ENCODE measurements at regions not wholly inside any gene's neighbourhood (a gene's known extent, or its start where the extent isn't known, plus 50 kb on each side); places are given as distances from the start of the nearest gene placed in this dataset.
A peak's percentile ranks its signal among the peaks of the same experiment; 100 is the strongest.

DNA sequence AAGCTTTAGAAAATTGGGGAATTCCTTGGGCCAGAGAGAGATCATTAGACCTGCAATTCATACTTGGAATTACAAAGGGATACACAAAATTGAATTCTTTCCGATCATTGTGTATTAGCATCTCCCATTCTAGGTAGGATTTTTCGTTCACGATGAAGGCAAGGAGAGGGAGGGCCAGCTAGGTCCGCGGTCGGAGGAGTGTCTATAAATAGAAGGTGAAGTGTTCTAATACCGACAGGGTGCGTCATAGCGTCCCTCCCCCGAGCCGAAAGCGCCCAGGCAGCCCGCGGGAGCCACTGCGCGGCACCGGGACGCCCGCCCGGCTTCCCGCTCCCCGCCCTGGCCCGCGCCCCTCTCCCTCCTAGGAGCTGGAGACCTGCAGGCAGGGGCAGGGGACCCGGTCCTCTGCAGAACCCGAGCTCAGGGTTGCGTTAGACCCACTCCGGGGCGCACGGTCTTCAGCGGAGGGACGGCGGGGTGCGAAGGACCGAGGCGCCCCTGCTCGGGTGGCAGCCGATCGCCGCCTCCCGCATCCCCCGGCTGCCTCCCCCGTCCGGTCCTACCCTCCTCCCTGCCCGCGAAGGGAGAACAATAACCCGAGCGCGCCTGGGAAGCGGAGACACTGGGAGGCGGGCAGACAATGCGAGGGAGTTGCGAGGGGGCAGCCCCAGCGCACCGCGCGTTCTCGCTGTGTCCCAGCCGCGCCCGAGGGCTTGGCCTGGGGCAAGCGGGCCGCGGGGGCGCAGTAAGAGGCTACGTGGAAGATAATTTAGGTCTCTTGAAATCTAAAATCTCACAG is 114.2 kb upstream of the SERTAD2 start (continued):
- TF ChIP-seq ZNF24 (tag by site-specific recombination; IDR thresholded peaks at IDR 0.05) (no peak), ZNF416 (tag by site-specific recombination; IDR thresholded peaks at IDR 0.05) (no peak), ZNF561 (tag by site-specific recombination; IDR thresholded peaks at IDR 0.05; ENCODE audit: borderline replicate concordance) (peak; percentile 97; the same call in 1 of the 2 replicates), ZNF555 (tag by site-specific recombination; conservative IDR thresholded peaks at IDR 0.05) (no peak), ZNF350 (tag by site-specific recombination; IDR thresholded peaks at IDR 0.05) (no peak), HOXD13 (CRISPR knock-in tag; IDR thresholded peaks at IDR 0.05; ENCODE audit: borderline replicate concordance) (no peak), ZNF530 (tag by site-specific recombination; IDR thresholded peaks at IDR 0.05; ENCODE audit: low read depth) (no peak), SETDB1 (IDR thresholded peaks at IDR 0.05; ENCODE audit: insufficient read length, low read length) (no peak), ZNF248 (tag by site-specific recombination; IDR thresholded peaks at IDR 0.05) (no peak), ZFHX2 (tag by site-specific recombination; conservative IDR thresholded peaks at IDR 0.05) (peak; percentile 88), GLI2 (tag by site-specific recombination; IDR thresholded peaks at IDR 0.05; ENCODE audit: borderline replicate concordance, low read depth) (no peak), ZFP3 (tag by site-specific recombination; IDR thresholded peaks at IDR 0.05; ENCODE audit: low read depth) (no peak), ZNF791 (tag by site-specific recombination; IDR thresholded peaks at IDR 0.05) (no peak), BCL11A (tag by site-specific recombination; IDR thresholded peaks at IDR 0.05; ENCODE audit: low read depth) (no peak), KLF8 (tag by site-specific recombination; IDR thresholded peaks at IDR 0.05) (peak; percentile 77; the same call in 1 of the 2 replicates), ZNF140 (tag by site-specific recombination; IDR thresholded peaks at IDR 0.05) (no peak), ZNF629 (tag by site-specific recombination; IDR thresholded peaks at IDR 0.05) (peak; percentile 82), ZNF133 (tag by site-specific recombination; IDR thresholded peaks at IDR 0.05) (no peak), ZNF510 (tag by site-specific recombination; IDR thresholded peaks at IDR 0.05; ENCODE audit: insufficient replicate concordance) (no peak), ZNF585B (tag by site-specific recombination; IDR thresholded peaks at IDR 0.05) (no peak)
- TF ChIP-seq, protein P1, sequence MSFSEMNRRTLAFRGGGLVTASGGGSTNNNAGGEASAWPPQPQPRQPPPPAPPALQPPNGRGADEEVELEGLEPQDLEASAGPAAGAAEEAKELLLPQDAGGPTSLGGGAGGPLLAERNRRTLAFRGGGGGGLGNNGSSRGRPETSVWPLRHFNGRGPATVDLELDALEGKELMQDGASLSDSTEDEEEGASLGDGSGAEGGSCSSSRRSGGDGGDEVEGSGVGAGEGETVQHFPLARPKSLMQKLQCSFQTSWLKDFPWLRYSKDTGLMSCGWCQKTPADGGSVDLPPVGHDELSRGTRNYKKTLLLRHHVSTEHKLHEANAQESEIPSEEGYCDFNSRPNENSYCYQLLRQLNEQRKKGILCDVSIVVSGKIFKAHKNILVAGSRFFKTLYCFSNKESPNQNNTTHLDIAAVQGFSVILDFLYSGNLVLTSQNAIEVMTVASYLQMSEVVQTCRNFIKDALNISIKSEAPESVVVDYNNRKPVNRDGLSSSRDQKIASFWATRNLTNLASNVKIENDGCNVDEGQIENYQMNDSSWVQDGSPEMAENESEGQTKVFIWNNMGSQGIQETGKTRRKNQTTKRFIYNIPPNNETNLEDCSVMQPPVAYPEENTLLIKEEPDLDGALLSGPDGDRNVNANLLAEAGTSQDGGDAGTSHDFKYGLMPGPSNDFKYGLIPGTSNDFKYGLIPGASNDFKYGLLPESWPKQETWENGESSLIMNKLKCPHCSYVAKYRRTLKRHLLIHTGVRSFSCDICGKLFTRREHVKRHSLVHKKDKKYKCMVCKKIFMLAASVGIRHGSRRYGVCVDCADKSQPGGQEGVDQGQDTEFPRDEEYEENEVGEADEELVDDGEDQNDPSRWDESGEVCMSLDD (tag by site-specific recombination; IDR thresholded peaks at IDR 0.05) = peak; percentile 85
- TF ChIP-seq, protein P2, sequence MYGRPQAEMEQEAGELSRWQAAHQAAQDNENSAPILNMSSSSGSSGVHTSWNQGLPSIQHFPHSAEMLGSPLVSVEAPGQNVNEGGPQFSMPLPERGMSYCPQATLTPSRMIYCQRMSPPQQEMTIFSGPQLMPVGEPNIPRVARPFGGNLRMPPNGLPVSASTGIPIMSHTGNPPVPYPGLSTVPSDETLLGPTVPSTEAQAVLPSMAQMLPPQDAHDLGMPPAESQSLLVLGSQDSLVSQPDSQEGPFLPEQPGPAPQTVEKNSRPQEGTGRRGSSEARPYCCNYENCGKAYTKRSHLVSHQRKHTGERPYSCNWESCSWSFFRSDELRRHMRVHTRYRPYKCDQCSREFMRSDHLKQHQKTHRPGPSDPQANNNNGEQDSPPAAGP (tag by site-specific recombination; IDR thresholded peaks at IDR 0.05) = peak; percentile 80
- TF ChIP-seq, protein P3, sequence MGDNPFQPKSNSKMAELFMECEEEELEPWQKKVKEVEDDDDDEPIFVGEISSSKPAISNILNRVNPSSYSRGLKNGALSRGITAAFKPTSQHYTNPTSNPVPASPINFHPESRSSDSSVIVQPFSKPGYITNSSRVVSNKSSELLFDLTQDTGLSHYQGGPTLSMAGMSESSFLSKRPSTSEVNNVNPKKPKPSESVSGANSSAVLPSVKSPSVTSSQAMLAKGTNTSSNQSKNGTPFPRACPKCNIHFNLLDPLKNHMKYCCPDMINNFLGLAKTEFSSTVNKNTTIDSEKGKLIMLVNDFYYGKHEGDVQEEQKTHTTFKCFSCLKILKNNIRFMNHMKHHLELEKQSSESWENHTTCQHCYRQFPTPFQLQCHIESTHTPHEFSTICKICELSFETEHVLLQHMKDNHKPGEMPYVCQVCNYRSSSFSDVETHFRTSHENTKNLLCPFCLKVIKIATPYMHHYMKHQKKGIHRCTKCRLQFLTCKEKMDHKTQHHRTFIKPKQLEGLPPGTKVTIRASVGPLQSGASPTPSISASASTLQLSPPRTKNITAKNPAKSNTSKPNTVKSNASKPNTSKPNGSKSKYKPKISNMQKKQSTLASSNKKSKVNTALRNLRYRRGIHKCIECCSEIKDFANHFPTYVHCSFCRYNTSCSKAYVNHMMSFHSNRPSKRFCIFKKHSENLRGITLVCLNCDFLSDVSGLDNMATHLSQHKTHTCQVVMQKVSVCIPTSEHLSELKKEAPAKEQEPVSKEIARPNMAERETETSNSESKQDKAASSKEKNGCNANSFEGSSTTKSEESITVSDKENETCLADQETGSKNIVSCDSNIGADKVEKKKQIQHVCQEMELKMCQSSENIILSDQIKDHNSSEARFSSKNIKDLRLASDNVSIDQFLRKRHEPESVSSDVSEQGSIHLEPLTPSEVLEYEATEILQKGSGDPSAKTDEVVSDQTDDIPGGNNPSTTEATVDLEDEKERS (tag by site-specific recombination; IDR thresholded peaks at IDR 0.05) = no peak
- TF ChIP-seq, protein P4, sequence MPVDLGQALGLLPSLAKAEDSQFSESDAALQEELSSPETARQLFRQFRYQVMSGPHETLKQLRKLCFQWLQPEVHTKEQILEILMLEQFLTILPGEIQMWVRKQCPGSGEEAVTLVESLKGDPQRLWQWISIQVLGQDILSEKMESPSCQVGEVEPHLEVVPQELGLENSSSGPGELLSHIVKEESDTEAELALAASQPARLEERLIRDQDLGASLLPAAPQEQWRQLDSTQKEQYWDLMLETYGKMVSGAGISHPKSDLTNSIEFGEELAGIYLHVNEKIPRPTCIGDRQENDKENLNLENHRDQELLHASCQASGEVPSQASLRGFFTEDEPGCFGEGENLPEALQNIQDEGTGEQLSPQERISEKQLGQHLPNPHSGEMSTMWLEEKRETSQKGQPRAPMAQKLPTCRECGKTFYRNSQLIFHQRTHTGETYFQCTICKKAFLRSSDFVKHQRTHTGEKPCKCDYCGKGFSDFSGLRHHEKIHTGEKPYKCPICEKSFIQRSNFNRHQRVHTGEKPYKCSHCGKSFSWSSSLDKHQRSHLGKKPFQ (tag by site-specific recombination; IDR thresholded peaks at IDR 0.05) = no peak
- TF ChIP-seq, protein P5, sequence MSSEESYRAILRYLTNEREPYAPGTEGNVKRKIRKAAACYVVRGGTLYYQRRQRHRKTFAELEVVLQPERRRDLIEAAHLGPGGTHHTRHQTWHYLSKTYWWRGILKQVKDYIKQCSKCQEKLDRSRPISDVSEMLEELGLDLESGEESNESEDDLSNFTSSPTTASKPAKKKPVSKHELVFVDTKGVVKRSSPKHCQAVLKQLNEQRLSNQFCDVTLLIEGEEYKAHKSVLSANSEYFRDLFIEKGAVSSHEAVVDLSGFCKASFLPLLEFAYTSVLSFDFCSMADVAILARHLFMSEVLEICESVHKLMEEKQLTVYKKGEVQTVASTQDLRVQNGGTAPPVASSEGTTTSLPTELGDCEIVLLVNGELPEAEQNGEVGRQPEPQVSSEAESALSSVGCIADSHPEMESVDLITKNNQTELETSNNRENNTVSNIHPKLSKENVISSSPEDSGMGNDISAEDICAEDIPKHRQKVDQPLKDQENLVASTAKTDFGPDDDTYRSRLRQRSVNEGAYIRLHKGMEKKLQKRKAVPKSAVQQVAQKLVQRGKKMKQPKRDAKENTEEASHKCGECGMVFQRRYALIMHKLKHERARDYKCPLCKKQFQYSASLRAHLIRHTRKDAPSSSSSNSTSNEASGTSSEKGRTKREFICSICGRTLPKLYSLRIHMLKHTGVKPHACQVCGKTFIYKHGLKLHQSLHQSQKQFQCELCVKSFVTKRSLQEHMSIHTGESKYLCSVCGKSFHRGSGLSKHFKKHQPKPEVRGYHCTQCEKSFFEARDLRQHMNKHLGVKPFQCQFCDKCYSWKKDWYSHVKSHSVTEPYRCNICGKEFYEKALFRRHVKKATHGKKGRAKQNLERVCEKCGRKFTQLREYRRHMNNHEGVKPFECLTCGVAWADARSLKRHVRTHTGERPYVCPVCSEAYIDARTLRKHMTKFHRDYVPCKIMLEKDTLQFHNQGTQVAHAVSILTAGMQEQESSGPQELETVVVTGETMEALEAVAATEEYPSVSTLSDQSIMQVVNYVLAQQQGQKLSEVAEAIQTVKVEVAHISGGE (tag by site-specific recombination; conservative IDR thresholded peaks at IDR 0.05; ENCODE audit: low read depth) = peak; percentile 67
- TF ChIP-seq, protein P6, sequence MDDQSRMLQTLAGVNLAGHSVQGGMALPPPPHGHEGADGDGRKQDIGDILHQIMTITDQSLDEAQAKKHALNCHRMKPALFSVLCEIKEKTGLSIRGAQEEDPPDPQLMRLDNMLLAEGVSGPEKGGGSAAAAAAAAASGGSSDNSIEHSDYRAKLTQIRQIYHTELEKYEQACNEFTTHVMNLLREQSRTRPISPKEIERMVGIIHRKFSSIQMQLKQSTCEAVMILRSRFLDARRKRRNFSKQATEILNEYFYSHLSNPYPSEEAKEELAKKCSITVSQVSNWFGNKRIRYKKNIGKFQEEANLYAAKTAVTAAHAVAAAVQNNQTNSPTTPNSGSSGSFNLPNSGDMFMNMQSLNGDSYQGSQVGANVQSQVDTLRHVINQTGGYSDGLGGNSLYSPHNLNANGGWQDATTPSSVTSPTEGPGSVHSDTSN (CRISPR knock-in tag; IDR thresholded peaks at IDR 0.05) = no peak

Data from HEK293 (cell line).